ENCODE measurements at regions not wholly inside any gene's neighbourhood (a gene's known extent, or its start where the extent isn't known, plus 50 kb on each side); places are given as distances from the start of the nearest gene placed in this dataset.

GRCh38 chr5:2120361-2120760, 237.6 kb upstream of the IRX4 start:
- no peak overlapping the region for H3K27ac Mint-ChIP-seq
- TF ChIP-seq CTCF (IDR thresholded peaks at IDR 0.05; ENCODE audit: unreplicated experiment), result no peak
- DNase-seq (ENCODE audit: low spot score in 2 of 2, unreplicated experiment in 2 of 2), result no peak

GRCh38 chr5:2119573-2119972, 236.8 kb upstream of the IRX4 start:
- peaks cover 11% of the 10 kb centered on the region for H3K36me3 Mint-ChIP-seq
- no peak for TF ChIP-seq CTCF (IDR thresholded peaks at IDR 0.05; ENCODE audit: unreplicated experiment)
- peak overlapping the region; percentile 88 for H3K27ac Mint-ChIP-seq
- peaks cover 27% of the 10 kb centered on the region for H3K9me3 Mint-ChIP-seq
- H3K27me3 Mint-ChIP-seq (ENCODE audit: low read depth), result no peaks in the 10 kb centered on the region
- no peak overlapping the region for H3K4me3 Mint-ChIP-seq
- DNase-seq (ENCODE audit: low spot score in 2 of 2, unreplicated experiment in 2 of 2), result no peak
- peaks cover 26% of the 10 kb centered on the region for H3K4me1 Mint-ChIP-seq

More at GRCh38 chr5:2120361-2120760, 237.6 kb upstream of the IRX4 start:
- peaks cover 24% of the 10 kb centered on the region for H3K9me3 Mint-ChIP-seq
- no peak overlapping the region for H3K4me3 Mint-ChIP-seq
- peaks cover 32% of the 10 kb centered on the region for H3K4me1 Mint-ChIP-seq
- H3K36me3 Mint-ChIP-seq, result peaks cover 11% of the 10 kb centered on the region
- H3K27me3 Mint-ChIP-seq (ENCODE audit: low read depth), result no peaks in the 10 kb centered on the region

GRCh38 chr5:2113348-2114131, 230.8 kb upstream of the IRX4 start:
- Mint-ChIP-seq H3K4me3 (no peak overlapping the region), H3K36me3 (no peaks in the 10 kb centered on the region), H3K27me3 (ENCODE audit: low read depth) (peaks cover 10% of the 10 kb centered on the region), H3K27ac (no peak overlapping the region), H3K9me3 (peaks cover 6% of the 10 kb centered on the region), H3K4me1 (peaks cover 4% of the 10 kb centered on the region)
- no peak for TF ChIP-seq CTCF (IDR thresholded peaks at IDR 0.05; ENCODE audit: unreplicated experiment)
- no peak for DNase-seq (ENCODE audit: low spot score in 2 of 2, unreplicated experiment in 2 of 2)

GRCh38 chr5:2112173-2113025, 229.7 kb upstream of the IRX4 start:
- H3K9me3 Mint-ChIP-seq, result peaks cover 6% of the 10 kb centered on the region
- H3K36me3 Mint-ChIP-seq, result no peaks in the 10 kb centered on the region
- H3K27me3 Mint-ChIP-seq (ENCODE audit: low read depth), result peaks cover 10% of the 10 kb centered on the region
- no peak for DNase-seq (ENCODE audit: low spot score in 2 of 2, unreplicated experiment in 2 of 2)
- H3K4me1 Mint-ChIP-seq, result no peaks in the 10 kb centered on the region
- no peak overlapping the region for H3K4me3 Mint-ChIP-seq
- TF ChIP-seq CTCF (IDR thresholded peaks at IDR 0.05; ENCODE audit: unreplicated experiment), result no peak
- no peak overlapping the region for H3K27ac Mint-ChIP-seq

- Mint-ChIP-seq H3K4me1 (no peaks in the 10 kb centered on the region), H3K27me3 (ENCODE audit: low read depth) (peaks cover 10% of the 10 kb centered on the region), H3K27ac (no peak overlapping the region), H3K9me3 (peaks cover 6% of the 10 kb centered on the region), H3K36me3 (no peaks in the 10 kb centered on the region), H3K4me3 (no peak overlapping the region)
- no peak for TF ChIP-seq CTCF (IDR thresholded peaks at IDR 0.05; ENCODE audit: unreplicated experiment)
- no peak for DNase-seq (ENCODE audit: low spot score in 2 of 2, unreplicated experiment in 2 of 2)
These were observed 228.9 kb upstream of the IRX4 start for GRCh38 chr5:2111569-2112105.
